IPS-NIHi7 (cell line): ENCODE measurements at regions not wholly inside any gene's neighbourhood (a gene's known extent, or its start where the extent isn't known, plus 50 kb on each side); places are given as distances from the start of the nearest gene placed in this dataset.
A peak's percentile ranks its signal among the peaks of the same experiment; 100 is the strongest.
"Not testable (repeated sequence)": the region's sequence is repeated elsewhere in the genome, so short reads cannot be mapped to it uniquely, and the experiment has no call there.

Experiments
- DNase-seq: peaks from one replicate; pipeline ENCODE4 v3.0.0; 2012; ENCODE audit warnings: mixed read lengths; ENCODE audit errors: extremely low spot score

DNA sequence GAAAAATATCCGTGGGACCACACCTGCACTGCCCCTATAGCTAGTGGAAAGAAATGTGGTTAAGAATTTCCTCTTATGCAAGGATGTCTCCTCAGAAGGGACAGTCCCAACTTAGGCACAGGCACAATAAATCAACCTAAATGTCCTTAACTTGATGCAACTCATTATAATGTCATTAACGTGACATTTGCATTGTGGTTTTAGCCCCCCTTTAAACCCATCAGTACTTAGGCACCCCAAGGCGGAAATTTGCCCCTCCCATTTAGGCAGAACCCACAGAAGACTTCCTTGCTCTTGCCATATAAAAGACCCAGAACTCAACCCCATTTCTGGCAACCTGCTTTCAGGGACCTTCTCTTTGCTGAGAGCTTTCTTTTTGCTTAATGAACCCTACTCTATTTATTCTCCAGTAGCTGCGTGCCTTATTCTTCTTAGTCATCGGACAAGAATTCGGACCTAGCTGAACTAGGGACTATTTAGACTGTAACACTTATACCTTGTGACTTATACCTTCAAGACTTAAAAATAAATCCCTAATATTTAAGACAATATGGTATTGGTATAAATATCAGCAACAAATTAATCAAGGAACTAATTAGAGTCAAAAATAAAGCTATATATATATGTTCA, 1281.6 kb upstream of the TMEFF2 start:
- DNase-seq = no peak

- no peak for DNase-seq
Observed at GRCh38 chr2:193475038-193475437, 1280.3 kb upstream of the TMEFF2 start.

DNA sequence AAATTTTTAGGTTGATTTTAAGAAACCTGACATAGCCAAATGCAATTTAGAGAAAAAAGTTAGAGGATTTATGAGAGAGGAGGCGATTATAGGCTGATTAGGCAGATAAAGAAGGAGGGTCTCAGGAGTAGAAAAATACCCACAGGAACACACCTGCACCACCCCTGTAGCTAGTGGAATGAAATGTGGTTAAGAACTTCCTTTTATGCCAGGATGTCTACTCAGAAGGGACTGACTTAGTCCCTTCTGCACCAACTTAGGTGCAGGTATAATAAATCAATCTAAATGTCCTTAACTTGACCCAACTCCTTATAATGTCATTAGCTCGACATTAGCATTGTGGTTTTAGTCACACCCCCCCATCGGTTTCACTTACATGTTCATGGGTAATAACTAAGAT, 1274.5 kb upstream of the TMEFF2 start:
- DNase-seq = no peak

- no peak for DNase-seq
Observed at GRCh38 chr2:193467276-193467987, 1272.7 kb upstream of the TMEFF2 start.

GRCh38 chr2:193463011-193463410, 1268.3 kb upstream of the TMEFF2 start:
- DNase-seq = no peak

DNA sequence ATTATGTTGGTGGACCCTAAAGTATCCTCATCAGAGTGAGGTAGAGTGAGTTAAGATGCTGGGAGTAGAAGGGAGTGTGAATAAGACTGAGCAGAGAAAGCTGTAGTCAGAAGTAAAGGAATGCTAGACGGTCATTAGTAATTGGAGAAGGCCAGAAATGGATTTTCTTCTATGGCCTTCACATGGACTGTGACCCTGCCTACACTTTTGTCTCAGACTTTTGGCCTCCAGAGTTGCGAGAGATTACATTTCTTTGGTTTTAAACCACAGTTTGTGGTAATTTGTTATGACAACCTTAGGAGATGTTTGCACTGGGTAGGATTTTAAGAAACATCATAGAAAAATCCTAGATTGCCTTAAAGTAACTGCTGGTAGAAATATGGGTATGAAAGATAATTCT, 1267.7 kb upstream of the TMEFF2 start:
- DNase-seq = no peak

- DNase-seq = no peak
Observed at GRCh38 chr2:193461431-193461934, 1266.8 kb upstream of the TMEFF2 start.

DNA sequence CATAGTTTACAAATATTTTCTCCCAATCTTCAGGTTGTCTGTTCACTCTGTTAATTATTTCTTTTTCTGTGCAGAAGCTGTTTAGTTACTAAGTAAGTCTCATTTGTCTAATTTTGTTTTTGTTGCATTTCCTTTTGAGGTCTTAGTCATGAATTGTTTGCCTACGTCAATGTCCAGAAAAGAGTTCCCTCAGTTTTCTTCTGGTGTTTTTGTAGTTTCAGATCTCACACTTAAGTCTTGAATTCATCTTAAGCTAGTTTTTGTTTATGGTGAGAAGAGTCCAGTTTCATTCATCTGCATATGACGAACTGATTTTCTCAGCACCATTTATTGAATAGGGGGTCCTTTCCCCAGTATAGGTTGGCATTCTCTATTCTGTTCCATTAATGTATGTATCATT, 1252.2 kb upstream of the TMEFF2 start:
- no peak for DNase-seq

GRCh38 chr2:193442293-193442692, 1247.6 kb upstream of the TMEFF2 start:
- DNase-seq = no peak

DNA sequence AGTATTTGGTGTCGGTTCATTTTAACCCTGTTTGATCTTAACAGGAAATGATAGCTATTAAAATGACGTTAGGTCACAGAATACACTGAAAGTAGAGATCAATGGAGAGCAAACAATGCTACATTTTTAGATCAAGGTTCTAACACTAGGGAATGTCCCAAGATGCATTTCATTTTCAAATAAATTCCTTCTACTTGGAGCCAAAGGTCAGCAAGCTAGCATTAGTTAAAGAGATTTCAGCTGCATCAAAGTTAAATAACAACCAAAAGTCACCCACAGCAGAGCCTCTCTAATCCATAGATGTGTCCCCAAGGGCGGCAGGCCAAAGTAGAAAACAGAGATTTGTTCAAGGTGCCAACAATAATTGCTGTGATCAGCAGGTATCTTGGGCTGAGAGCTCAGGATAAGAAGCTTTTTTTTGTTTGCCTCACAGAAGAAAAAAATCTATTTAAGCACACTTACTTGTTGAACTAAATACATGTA, 1233.6 kb upstream of the TMEFF2 start:
- no peak for DNase-seq

DNA sequence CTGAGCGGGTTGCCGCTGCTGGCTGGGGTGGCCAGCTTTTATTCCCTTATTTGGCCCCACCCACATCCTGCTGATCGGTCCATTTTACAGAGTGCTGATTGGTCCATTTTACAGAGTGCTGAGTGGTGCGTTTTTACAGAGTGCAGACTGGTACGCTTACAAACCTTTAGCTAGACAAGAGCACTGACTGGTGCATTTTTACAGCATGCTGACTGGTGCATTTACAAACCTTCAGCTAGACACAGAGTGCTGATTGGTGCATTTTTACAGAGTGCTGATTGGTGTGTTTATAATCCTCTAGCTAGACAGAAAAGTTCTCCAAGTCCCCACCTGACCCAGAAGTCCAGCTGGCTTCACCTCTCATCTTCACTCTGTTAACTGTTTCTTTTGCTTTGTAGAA, 1217.6 kb upstream of the TMEFF2 start:
- DNase-seq = not testable (repeated sequence)

DNA sequence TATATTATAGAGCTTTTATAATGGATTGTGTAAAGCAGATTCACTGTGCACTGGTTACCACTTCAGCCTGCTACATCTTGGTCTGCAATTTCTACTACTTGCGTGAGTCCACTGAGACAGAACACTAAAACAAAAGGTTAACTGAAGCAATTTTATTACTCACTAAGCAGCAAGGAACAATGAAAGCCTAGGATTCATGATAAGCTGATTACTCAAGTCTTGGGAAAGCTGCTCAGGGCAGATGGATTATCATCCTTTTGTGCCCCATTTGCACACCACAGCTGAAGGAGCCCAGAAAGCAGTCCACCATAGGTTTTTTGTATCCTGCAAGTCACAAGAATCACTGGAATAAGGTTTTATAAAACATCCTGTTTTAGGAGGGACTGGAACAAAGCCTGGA, 1215.2 kb upstream of the TMEFF2 start:
- DNase-seq = no peak

GRCh38 chr2:193382583-193382982, 1187.8 kb upstream of the TMEFF2 start:
- peak; percentile 18 for DNase-seq

DNA sequence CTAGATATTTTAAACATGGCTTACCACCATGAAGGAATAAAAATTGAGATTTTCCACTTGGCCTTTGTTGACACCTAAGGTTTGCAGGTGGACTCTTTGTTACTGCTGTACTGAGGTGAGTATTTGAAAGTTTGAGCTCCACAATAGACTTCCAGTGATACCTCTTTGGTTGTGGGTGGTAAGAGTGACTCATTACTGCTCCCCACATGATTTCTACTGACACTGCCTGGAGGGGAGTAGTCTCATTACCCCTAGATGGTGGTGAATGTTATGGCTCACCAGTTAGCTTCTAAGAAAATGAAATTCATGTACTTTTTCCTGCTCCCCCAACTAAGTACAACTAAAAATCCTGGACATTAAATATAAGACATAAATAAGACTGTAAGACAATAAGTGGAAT, 1183.1 kb upstream of the TMEFF2 start:
- no peak for DNase-seq

DNA sequence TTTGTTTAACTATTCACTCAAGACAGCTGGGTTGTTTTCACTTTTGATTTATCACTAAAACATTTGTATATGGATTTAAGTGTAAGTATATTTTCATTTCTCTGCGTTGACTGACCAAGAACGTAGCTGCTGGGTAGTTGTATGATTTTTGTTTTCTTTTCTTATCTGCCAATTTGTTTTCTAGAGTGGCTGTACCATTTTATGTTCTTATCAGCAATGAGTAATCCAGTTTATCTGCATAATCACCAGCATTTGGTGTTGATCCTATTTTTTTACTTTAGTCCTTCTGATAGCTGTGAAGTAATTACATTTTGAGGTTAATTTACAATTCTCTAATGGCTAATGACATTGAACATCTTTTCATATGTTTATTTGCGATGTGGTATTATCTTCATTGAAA, 1178.4 kb upstream of the TMEFF2 start:
- no peak for DNase-seq

DNA sequence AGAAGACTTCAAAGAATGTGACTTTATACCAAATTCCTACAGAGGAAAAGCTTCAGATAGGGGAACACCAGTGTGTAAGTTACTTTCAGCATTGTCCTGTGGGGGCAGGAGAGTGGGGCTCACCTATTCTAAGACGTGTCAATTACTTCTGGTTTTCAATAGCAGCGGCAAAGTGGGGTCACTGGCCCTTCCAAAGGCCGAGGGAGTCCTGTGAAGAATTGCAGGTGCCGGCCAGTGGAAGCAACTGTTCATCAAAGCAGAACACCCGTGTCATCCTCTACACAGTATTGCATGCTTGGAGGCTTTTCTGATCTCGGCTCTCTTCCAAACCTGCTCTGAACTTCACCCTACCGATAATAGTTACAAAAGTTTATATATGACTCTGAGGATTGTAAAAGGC, 1176.5 kb upstream of the TMEFF2 start:
- DNase-seq = no peak

DNA sequence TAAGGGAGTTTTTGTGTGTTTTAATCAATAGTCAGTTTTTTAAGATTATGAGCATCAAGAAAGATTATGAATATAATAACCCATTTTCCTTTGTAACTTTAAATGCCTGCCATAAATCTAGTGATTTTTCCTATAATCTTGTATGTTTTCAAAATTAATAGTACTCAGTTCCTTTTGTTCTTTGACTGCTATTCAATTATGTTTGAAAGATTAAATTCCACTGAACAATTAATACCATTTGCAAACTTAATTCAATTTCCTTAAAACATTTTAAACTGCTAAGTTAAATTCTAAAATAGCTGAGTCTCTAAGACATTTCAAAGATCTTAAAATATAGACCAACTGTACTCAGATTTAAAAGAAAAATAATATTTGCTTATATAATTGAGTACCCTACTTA, 1173.9 kb upstream of the TMEFF2 start:
- no peak for DNase-seq

DNA sequence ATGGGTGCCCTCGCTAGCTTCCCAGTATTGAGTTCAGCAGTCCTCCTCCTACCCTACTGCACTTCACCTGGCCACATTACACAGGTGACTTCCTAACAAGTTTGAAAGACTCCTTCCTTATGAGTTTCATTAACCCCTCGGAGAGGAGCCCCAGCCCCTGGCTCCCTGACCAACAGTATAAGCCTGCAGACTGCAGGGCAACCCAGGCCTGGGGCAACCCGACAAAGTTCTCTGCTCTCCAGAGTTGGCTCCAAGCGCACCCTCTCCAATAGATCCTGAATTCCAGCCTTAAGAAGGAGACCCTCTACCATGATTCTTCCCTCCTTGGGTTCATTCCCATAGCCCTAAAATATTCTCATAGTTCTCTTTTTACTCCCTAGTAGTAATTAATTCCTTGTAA, 1162.8 kb upstream of the TMEFF2 start:
- DNase-seq = no peak

GRCh38 chr2:193352665-193353242, 1158.0 kb upstream of the TMEFF2 start:
- DNase-seq = not testable (repeated sequence)

DNA sequence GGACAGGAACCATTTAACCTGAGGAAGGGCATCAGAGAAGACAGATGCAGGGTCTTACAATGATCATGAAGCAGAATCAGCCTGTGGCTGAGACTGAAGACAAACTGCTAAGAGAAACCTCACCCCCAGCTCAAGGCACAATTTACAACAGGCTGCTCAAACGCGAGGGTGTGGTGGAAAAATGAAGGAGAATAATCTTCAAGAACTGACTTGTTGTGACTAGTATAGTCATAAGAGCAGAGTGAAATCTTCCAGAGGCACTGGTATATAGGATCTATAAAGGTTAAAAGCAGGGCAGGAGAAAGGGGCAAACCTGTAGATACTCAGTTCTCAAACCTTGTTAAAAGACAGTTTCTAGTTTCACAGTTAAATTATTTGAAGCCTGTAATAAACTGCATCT, 1155.8 kb upstream of the TMEFF2 start:
- DNase-seq = no peak

GRCh38 chr2:193349642-193350041, 1154.9 kb upstream of the TMEFF2 start:
- DNase-seq = no peak

DNA sequence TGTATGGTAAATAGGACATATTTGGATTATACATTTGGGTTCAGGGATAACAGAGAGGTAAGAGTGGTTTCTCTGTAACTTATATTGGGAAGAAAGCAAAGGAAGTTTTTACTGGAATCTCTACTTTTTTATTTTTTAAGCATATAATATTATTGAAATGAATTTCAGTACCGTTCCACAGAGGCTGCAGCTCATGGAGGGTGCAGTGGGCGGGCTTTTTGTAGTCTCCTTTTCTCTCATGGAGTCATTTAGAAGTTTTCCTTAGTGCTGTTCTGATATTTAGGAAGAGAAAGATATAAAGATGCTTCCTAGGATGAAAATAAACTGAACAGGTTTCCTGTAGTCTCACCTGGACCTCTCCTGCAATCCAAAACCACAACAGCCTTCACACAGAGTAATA, 1153.3 kb upstream of the TMEFF2 start:
- DNase-seq = no peak

DNA sequence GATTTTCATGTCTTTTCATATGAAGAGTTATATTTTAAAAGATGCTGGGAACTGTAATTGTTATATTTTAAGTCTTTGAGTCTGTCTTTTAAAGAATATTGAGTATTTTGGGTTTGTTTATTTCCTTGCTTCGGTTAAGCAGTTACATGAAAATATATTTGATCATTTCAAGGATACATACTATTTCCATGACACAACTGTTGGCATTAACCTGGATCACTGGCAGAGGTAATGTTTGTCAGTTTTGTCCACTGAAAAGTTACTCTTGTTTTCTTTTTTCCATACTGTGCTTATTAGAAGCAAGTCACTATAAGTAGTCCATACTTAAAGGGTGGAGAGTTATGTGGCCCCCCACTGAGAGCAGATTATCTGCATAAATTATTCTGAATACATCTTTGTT, 1142.0 kb upstream of the TMEFF2 start:
- no peak for DNase-seq
